Islet of Langerhans (tissue), 1 donor: ENCODE measurements at regions not wholly inside any gene's neighbourhood (a gene's known extent, or its start where the extent isn't known, plus 50 kb on each side); places are given as distances from the start of the nearest gene placed in this dataset.

Experiments used
- FAIRE-seq: peaks from one replicate; lab custom pipeline; 2011; peaks lifted over from hg19 to GRCh38; lab: Jason Lieb, UNC

DNA sequence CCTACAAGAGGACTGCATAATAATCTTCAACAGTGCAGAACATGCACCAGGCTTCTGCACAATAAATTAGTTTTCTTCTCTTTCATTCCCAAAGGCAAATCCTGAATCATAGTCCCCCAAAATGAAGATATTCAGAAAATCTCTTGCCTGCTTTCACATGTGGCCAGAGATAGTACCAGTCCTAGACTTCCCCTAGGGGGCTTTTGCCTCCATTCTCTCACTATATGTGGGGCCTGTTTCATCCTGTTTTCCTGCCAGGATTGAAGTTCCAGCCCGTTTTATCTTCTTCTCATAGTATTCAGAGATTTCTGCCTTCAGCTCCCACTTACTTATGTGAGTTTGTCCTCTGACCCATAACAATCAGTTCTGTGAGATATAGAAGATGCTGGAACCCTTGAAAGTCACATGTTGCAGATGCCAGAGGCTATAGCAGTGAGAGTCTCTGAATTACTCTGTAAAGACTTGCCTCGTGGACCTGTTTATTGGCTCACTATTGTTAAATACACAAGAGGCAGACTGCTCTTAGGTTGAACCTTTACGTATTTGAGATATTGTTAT, 421.9 kb upstream of the PCDH9 start:
- no peak for FAIRE-seq

DNA sequence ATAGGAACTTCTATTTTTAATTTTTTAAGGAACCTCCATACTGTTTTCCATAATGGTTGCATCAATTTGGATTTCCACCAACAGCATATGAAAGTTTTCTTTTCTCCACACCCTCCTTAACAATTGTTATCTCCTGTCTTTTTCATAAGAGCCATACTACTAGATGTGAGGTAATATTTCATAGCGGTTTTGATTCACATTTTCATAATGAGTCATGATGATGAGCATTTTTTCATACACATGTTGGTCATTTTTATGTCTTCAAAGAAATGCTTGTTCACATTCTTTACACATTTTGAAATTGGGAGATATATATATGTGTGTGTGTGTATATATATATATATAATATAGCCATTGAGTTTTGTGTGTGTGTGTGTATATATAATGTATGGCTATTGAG, 420.3 kb upstream of the PCDH9 start:
- no peak for FAIRE-seq

DNA sequence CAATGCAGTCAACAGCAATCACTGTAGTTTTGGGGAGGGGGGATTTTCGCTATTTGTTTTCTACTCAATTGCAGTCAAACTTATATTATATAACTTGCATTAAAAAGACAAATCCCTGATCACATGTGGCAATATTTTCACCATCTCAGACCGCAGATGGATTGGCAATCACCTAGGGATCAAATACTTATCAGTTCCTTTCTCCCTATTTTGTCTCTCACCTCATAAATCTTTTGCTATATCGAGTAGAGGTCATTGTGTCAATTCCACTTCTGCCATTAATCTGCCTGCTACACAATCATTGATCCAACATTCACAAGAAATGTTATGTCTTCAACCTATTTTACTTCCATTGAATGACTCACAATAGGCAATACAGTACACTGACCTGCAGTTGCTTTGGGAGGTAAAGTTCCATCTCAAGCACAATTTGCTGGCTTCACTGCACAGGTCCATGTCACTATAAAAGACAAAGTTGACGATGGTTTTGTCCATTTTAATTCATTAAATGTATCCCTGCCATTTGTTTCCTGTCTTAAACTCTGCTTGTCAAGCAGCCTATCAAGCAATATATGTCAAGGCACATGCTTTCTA, 415.8 kb upstream of the PCDH9 start:
- no peak for FAIRE-seq

DNA sequence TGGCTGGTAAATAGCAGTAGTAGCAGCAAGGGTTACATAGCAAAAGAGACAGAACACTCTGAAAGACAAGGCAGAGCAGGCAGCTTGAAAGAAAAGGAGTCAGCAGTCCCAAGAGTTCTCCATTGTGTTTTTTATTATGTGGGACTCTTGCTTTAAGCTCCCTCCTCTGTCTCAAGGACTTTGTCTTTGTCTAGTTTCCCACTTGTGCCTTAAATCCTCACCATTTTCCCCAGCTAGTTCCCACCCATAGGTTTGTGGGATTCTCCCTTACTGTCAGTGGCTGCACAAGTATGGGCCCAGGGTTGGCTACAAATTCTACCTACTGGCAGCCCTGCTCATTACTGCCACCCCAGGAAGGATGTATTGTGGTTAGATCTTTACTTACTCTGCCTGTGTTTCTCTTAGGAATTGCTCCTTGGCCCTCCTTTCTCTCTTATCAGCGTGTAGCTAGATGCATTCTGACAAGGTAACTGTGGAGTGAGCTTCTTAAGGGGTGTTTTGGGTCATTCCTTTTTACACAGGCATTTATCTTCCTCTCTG, 413.4 kb upstream of the PCDH9 start:
- FAIRE-seq = no peak

DNA sequence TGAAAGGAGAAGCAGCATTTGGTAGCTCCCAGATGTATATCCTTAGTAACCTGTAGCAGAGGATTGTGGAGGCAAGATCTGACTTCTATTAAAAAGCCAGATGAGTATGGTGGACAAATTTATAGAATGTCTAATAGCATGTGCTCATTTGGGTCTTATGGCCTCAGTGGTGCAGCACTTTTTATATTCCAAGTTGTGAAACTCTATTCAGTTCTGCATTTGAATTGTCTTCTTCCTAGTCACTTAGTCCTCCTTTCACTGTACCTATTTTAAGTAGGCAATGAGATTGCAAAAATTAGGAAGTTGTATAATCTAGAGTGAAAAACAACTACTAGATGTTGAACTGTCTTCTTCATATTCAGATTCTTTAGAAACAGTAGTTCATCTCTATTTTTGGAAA, 412.5 kb upstream of the PCDH9 start:
- FAIRE-seq = no peak

DNA sequence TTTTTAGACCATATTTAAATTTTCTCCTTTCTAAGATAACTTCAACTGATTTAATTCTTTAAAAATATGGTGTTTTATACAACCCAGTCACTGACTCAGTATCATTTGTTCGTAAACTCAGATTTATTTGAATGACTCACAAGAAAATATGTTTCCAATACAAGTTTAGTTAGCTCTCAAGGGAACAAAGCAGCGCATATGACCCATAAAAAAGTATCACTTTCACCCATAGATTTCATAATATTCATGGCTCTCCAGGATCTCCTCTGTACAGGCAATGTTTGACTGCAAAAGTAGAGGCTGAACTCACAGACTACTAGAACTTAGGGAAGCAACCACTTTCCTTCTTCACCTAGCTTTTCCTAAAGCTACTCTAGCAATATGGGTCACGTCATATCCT, 405.6 kb upstream of the PCDH9 start:
- FAIRE-seq = no peak

DNA sequence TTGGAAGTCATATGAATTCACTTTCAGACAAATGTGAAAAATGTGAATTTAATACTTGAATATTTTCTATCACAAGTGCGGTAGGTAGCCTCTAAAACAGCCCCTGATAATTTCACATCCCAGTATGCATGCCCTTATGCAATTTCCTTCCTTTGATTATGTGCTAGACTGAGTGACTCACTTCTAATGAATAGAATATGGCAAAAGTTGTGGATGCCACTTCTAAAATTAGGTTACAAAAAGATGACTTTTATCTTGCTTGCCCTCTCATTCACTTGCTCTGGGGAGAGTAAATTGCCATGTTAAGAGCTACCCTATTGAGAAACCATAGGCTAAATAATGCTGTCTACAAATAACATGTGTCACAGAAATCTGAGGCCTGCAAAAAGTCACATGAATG, 402.5 kb upstream of the PCDH9 start:
- no peak for FAIRE-seq

DNA sequence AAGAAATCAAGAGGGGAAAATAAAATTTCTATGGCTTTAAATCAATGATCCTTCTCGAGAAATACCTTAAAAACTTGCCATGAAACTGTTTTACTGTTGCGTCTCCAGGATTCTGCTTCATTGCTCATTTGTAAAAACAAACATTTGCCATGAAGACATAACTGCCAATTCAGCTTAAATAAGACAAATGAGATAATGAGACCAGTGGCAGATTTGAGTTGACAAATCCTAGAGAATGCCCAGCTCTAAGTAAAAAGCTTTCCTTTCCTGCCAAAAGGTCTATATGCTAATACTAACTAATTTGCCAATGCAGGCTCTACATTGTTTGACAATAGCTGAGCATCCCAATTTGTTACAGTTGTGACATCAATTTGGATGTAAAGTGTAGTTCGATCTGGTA, 400.5 kb upstream of the PCDH9 start:
- FAIRE-seq = no peak

DNA sequence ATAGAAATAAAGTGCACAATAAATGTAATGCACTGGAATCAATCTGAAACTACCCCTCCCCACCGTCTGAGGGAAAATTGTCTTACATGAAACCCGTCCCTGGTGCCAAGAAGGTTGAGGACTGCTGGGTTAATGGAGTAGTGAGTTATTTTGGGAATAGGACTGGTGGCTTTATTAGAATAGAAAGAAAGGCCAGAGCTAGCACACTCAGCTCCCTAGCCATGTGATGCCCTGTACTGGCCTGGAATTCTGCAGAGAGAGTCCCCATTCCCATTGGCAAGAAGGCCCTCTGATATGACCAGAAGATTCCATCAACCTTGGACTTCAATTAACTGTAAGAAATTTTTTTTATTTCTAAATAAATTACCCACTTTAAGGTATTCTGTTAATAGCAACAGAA, 393.5 kb upstream of the PCDH9 start:
- FAIRE-seq = no peak

DNA sequence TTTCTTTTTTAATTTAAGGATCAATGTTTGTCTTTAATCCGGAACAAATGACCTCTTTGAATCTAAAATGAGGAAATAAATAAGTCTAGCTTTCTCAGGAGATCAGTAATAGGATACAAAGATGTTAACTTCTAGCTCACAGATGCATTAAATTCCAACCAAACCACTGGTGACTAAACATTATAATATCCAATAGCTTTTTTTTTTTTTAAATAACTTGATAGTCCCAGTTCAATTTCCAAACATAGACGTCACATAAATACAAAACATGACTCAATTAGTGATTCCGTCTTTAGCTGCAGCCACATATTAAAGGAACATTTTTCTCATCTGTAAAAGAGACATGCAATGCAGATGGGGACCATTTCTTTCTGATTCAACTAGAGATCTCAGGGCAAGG, 390.5 kb upstream of the PCDH9 start:
- FAIRE-seq = peak; percentile 27

DNA sequence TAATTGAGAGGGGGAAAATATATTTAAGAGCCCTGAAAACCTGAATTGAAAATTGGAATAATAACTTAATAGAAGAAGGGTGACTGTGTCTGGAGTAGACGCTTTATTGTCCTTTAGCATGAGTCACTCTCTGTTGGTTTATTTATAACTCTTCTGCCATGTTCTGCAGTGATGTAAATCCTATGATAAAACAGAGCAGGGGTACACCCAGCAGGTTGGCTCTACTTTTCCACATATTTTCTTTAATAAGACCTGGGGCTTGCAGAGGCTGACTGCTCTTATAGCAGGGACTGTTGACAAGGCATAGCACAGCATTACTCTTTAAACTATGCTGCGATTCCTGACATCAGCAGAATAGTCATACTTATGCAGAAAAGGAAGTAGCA, 389.9 kb upstream of the PCDH9 start:
- no peak for FAIRE-seq

DNA sequence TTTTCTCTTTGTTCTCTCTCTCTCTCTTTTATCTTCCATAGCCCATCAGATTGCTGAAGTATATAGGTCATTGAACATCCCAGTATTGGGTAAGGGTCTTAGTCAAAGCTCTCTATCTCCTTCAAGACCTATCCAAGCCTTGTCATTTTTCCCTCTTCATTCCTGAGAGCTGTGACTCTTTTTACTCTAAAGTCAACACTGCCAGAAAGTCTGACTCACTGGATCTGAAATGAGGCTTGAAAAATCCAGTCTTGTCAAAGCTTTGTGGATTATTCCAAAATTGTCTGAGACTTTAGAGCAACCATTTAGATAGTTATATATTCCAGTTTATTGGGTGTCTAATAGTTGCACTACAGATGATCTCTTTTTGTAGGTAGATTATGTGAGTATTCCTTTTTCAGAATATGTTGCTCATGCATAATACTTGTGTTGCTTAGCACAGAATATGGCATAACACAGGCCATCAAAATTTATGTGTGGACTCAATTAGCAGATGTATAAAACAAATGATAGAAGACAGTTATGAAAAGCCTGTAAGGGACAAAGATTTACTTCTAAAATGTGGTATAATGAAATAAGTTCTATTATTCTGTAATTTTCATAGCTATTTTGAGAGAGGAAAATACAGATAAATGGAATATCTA, 389.3 kb upstream of the PCDH9 start:
- peak; percentile 84 for FAIRE-seq

DNA sequence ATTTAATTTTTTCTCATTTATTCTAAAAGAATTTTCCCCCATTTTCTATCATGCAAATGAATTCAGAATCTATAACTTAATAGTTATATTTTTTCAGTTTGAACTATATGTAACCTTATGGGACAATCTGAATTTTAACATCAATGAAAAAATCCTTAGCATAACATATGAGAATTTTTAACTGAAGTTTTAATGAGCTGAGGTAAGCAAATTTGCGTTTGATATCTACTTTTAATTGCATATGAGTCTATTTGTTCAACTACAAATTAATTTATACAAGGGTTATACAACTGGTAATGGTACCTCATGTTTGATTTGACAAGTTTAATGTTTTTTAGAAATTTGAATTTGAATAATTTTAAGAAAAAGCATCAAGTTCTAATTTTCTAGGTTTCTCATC, 384.4 kb upstream of the PCDH9 start:
- FAIRE-seq = no peak

DNA sequence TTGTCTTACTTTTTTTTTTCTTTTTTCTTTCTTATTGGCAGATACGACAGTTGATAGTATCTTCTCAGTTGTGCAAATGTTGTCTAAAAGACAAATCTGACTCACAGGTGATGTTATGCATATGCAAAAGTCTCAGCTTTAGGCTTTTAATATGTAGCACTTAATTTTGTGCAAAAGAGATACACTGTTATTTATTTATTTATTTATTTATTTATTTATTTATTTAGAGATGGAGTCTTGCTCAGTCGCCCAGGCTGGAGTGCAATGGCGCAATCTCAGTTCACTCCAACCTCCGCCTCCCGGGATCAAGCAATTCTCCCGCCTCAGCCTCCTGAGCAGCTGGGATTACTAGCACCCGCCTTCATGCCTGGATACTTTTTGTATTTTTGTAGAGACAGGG, 383.9 kb upstream of the PCDH9 start:
- no peak for FAIRE-seq

DNA sequence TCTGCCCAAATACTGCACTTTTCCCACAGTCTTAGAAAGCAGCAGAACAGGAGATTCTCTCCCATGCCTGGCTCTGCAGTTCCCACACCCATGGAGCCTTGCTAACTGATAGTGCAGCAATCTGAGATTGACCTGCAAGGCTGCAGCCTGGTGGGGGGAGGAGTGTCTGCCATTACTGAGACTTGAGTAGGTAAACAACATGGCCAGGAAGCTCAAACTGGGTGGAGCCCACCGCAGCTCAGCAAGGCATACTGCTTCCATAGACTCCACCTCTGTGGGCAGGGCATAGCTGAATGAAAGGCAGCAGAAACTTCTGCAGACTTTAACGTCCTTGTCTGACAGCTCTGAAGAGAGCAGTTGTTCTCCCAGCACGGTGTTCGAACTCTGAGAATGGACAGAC, 358.5 kb upstream of the PCDH9 start:
- FAIRE-seq = no peak

DNA sequence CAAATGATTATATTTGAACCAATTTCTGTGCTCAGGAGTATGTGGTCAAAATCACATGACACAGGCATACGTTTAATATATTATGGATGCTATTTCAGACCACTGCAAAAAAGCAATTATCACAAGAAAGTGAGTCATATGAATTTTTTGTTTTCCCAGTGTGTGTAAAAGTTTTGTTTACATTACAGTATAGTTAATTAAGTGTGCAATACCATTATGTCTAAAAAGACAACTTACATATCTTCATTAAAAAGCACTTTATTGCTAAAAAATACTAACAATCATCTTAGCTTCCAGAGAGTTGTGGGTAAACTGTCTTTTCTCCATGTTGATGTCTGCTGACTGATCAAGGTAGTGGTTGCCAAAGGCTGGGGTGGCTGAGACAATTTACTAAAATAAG, 347.2 kb upstream of the PCDH9 start:
- FAIRE-seq = no peak

DNA sequence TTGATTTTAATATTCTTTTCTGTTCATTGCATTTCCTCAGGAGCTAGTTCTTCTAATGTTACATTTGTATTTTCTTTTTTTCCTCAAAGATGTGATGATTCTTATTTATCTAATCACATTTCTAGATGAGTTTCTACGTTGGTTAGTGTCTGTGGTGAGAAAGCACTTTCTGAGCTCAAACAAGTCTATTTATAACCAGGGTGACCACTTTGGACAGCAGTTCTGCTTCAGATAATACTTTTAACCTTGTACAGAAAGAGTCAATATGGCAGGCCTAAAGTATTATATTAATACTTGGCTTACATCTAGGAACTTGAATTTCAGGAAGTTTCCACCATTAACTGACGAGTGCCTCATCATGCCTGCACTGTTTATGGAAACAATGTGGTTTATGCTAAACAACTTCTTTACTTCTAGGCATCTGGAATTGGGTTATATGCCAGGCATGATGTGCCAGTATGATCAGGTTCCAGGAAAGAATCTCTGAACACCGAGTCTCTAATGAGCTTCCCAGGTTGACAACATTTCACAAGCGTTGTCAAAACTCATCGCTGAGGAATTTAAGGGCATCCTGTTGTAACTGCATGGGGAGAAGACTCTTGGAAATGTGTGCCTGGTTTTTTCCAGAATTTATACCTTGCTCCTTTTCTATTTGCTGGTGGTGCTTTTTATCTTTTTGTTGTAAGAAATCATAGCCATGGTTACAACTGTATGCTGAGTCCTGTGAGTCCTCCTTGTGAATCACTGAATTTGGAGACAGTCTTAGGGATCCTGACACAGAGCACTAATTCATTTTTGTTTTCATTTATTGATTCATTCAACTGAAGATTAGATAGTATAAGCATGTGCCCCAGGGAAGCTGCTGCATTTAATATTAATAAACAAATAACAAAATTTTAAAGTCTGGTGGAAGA, 344.4 kb upstream of the PCDH9 start:
- FAIRE-seq = no peak

DNA sequence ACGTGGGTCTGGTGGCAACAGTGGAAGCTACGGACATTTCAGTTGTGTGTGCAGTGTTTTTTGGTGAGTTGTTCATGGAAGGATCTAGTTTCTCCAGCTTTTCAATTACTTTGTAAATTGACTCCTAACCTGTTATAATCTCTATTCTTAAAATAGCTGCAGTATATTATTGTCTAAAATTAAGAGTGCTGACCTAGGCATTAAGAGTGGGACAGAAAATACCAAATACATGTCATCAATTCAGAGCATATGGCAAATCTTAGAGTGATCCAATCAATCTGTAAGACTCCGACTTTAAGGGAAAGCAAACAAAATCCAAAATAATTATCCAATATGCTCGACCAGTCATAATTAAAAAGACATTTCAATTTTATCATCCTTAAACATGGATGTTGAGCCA, 338.1 kb upstream of the PCDH9 start:
- FAIRE-seq = no peak

DNA sequence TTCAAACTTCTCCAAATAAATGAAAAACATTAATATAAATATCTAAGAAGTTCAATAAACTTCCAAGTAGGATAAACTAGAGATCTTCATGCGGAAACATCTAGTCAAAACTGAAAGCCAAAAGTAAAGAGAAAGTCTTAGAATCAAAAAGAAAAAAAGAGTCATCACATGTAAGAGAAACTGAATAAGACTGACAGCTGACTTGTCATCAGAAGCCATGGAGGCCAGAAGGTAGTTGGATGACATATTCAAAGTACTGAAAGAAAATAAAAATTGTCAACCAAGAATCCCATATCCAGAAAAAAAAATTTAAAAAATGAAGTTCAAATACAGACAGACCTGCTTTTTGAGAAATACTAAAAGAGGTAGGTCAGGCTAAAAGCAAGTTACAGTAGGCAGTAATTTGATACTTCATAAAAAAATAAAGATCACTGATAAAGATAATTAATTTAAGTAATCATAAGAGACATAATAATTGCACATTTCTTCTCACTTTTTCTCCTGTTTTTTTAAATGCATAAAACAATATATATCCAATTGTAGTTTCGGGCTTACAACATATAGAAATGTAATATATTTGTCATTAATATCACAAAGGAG, 327.6 kb upstream of the PCDH9 start:
- FAIRE-seq = no peak

DNA sequence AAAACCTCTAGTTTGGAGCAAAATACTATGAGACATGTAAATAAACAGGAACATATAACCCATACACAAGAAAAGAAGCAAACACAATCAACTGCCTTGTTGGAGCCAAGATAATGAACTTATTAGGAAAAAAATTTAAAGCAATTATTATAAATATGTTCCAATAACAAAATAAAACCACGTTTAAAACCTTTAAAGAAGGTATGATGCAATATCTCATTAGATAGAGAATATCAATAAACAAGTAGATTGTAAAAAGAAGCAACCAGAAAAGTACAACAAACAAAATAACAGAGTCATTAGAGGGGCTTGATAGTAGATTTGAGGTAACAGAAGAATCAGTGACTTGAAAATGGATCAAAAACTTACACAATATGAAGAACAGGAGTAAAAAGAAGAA, 327.0 kb upstream of the PCDH9 start:
- FAIRE-seq = no peak

DNA sequence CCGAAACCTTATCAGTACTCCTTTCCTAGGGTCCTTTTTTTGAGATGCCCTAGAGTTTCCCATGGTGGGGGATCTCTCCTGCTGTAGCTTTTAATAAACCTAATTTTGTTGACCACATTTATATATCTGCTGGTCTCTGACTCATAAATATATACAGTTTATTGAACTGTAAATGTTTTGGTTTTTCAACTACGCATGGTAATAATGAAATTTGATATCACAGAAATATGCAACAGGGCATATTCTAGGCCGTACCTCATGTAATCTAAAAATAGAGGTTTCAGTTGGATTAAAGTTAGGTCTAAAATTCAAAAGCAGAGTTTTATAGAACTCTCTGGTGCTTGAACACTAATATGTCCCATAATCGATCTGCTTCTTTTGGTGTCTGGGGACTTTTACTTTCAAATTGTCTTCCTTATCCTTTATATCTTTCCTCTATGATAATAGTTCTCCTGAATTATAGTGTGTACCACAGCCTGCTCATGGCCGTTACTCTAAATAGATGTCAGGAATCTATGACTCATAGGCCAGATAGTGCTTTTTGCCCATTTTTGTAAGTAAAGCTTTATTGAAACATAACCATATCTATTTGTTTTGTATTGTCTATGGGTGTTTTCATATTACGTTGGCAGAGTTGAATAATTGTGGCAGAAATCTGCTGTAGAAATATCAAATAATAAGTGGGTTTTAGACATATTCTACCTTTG, 324.8 kb upstream of the PCDH9 start:
- no peak for FAIRE-seq

DNA sequence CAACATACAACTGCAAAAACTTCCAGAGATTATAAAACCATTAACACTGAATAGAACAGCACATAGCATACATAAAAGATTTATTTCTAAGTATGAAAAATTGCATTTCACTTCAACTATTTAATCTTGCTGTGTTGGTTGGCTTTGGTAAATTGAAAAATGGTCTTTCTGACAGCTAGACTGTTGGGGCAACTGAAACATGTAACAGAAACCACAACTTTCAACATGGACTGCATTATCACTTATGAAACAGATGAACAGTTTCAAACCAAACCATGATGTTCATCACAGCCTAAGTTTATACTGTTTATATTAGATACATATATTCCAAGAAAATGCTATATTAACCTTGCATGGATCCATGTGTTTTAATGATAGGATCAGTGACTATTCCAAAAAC, 324.1 kb upstream of the PCDH9 start:
- no peak for FAIRE-seq
